HepG2 (cell line): ENCODE measurements at regions not wholly inside any gene's neighbourhood (a gene's known extent, or its start where the extent isn't known, plus 50 kb on each side); places are given as distances from the start of the nearest gene placed in this dataset.

ENCODE experiments used
- ADNP ChIP-seq: sonication (generic); formaldehyde crosslinking; IDR thresholded peaks from 2 replicates; pipeline ENCODE4 v1.4.0; 2020; ENCODE audit warnings: missing genetic modification reagents
- CHD2 ChIP-seq: IDR thresholded peaks from 2 replicates; pipeline ENCODE4 v1.6.1; 2011; ENCODE audit warnings: low read depth, low read length, improper control_type of control experiment
- EHMT2 ChIP-seq: fragments of 200-600 bp; sonication (generic); IDR thresholded peaks from 2 replicates; pipeline ENCODE4 v1.7.0; 2017; ENCODE audit warnings: antibody characterized with exemption, low read depth, low read length, borderline replicate concordance
- KAT7 ChIP-seq: IDR thresholded peaks from 2 replicates; pipeline ENCODE4 v1.6.1; 2018; ENCODE audit warnings: borderline replicate concordance, missing compliant biosample characterization
- ZHX1 ChIP-seq: sonication (generic); formaldehyde crosslinking; IDR thresholded peaks from 2 replicates; pipeline ENCODE4 v1.8.1; 2022; ENCODE audit warnings: low read depth, mild to moderate bottlenecking, missing genetic modification reagents
- ZNF724P ChIP-seq: sonication (generic); formaldehyde crosslinking; IDR thresholded peaks from 2 replicates; pipeline ENCODE4 v1.8.0; 2022; ENCODE audit warnings: missing genetic modification reagents, borderline replicate concordance
- TF ChIP-seq, protein P1 (sequence below): fragments of 450-650 bp; IDR thresholded peaks from 2 replicates; pipeline ENCODE4 v1.6.1; 2017; ENCODE audit warnings: mild to moderate bottlenecking
- TF ChIP-seq, protein P2 (sequence below), 2 experiments: fragments of 450-650 bp in 1 of 2; sonication (generic) in 1 of 2; formaldehyde crosslinking; IDR thresholded peaks; 2 replicates each; pipeline versions ENCODE4 v1.5.0 to v1.8.0; 2020 to 2022; ENCODE audit warnings: mild to moderate bottlenecking in 1 of 2, missing genetic modification reagents in 1 of 2

DNA sequence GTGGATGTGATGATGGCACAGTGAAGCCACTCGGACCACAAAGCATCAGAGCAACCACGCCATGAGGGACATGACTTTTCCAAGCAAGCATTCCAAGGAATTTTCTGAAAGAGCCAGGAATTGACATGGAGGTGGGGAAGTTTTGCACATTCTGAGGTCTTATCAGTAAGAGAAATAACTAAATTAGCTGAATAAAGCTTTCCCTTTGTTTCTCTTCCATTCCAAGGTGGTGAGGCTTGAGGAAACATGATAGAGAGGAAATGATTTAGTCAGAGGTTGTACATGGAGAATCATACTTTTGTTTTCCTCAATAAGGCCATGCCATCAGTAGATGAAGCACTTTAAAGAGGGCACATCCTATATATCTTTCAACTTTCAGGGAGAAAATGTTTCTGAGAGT lies 115.7 kb upstream of the MMADHC start:
- TF ChIP-seq, protein P1, sequence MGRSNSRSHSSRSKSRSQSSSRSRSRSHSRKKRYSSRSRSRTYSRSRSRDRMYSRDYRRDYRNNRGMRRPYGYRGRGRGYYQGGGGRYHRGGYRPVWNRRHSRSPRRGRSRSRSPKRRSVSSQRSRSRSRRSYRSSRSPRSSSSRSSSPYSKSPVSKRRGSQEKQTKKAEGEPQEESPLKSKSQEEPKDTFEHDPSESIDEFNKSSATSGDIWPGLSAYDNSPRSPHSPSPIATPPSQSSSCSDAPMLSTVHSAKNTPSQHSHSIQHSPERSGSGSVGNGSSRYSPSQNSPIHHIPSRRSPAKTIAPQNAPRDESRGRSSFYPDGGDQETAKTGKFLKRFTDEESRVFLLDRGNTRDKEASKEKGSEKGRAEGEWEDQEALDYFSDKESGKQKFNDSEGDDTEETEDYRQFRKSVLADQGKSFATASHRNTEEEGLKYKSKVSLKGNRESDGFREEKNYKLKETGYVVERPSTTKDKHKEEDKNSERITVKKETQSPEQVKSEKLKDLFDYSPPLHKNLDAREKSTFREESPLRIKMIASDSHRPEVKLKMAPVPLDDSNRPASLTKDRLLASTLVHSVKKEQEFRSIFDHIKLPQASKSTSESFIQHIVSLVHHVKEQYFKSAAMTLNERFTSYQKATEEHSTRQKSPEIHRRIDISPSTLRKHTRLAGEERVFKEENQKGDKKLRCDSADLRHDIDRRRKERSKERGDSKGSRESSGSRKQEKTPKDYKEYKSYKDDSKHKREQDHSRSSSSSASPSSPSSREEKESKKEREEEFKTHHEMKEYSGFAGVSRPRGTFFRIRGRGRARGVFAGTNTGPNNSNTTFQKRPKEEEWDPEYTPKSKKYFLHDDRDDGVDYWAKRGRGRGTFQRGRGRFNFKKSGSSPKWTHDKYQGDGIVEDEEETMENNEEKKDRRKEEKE = no peak
- TF ChIP-seq CHD2 = no peak
- no peak for TF ChIP-seq ZNF724P (CRISPR knock-in tag)
- no peak for TF ChIP-seq ZHX1
- TF ChIP-seq EHMT2 = no peak
- TF ChIP-seq, protein P2, sequence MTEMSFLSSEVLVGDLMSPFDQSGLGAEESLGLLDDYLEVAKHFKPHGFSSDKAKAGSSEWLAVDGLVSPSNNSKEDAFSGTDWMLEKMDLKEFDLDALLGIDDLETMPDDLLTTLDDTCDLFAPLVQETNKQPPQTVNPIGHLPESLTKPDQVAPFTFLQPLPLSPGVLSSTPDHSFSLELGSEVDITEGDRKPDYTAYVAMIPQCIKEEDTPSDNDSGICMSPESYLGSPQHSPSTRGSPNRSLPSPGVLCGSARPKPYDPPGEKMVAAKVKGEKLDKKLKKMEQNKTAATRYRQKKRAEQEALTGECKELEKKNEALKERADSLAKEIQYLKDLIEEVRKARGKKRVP (CRISPR knock-in tag; IDR thresholded peaks at IDR 0.05) = no peak
- TF ChIP-seq ADNP (CRISPR knock-in tag) = no peak
- no peak for TF ChIP-seq KAT7 (CRISPR knock-in tag)
